ENCODE measurements at regions not wholly inside any gene's neighbourhood (a gene's known extent, or its start where the extent isn't known, plus 50 kb on each side); places are given as distances from the start of the nearest gene placed in this dataset.

DNA sequence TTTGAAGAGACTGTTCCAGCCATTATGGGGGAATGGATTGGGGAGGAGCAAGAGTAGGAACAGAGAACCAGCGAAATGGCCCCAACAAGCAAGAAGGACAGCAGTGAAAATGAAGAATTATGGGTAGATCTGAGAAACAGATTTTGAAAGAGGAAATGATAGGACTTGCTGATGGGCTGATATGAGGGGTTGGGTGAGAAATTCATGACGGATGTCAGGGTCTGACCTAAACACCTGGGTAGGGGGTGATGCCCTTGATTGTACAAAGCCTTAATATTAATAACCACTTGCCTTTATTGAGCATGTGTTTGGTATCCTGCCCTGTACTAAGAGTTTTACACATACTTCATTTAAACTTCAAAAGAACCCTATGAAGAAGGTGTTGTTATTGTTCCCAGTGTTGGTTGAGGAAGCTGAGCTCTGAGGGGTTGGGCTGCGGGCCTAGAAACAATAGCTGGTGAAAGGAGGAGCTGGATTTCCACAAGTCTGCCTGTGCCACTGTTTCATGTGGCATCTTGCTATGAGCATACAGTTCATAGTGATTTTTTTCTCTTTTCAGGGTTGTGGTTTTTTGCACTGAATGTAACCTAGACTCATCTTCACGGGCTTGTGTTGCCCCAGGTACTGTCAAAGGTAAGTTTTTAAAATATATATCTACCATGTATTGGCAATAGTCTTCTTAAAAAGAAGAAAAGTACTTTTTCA, 61.1 kb upstream of the TNRC6B start:
- H3K4me1 ChIP-seq (ENCODE audit: control insufficient read depth, insufficient read depth, low read length), result no peaks in the 10 kb centered on the region
- H3K27me3 ChIP-seq (ENCODE audit: control insufficient read depth, insufficient read depth, low read length), result no peaks in the 10 kb centered on the region
- H3K9me3 ChIP-seq (ENCODE audit: control insufficient read depth, low read depth, low read length), result no peaks in the 10 kb centered on the region
- no CpG with 5 or more reads among the region's 4 CpGs for WGBS (ENCODE audit: insufficient coverage, low lambda C conversion rate)
- no peak for DNase-seq
- no peak overlapping the region for H3K27ac ChIP-seq (ENCODE audit: low read length)
- no peak overlapping the region for H3K4me3 ChIP-seq (ENCODE audit: low read length)
- no peaks in the 10 kb centered on the region for H3K36me3 ChIP-seq (ENCODE audit: control insufficient read depth, insufficient read depth, low read length)

DNA sequence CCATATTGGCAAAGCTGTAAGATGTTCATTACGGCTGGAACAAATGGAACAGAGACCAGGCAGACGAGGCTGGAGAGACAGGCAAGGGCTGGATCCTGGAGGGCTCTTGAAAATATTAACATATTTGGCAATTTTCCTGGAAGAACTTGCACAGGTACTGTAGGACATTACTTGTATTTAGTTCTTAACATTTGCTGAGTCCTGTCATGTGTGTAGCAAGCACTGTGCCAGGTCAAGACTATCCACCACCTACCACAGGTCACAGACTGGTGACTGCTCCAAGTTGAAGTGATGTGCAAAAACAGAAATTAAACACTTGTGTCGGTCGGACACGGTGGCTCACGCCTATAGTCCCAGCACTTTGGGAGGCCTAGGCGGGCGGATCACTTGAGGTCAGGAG, 58.7 kb upstream of the TNRC6B start:
- 80% methylated on average over 1 of the region's 8 CpGs for WGBS (ENCODE audit: insufficient coverage, low lambda C conversion rate)
- Histone ChIP-seq H3K27ac (ENCODE audit: low read length) (no peak overlapping the region), H3K4me1 (ENCODE audit: control insufficient read depth, insufficient read depth, low read length) (no peaks in the 10 kb centered on the region), H3K36me3 (ENCODE audit: control insufficient read depth, insufficient read depth, low read length) (no peaks in the 10 kb centered on the region), H3K27me3 (ENCODE audit: control insufficient read depth, insufficient read depth, low read length) (no peaks in the 10 kb centered on the region), H3K9me3 (ENCODE audit: control insufficient read depth, low read depth, low read length) (no peaks in the 10 kb centered on the region), H3K4me3 (ENCODE audit: low read length) (no peak overlapping the region)
- DNase-seq, result no peak

- H3K36me3 ChIP-seq (ENCODE audit: control insufficient read depth, insufficient read depth, low read length), result peaks cover 2% of the 10 kb centered on the region
- no peak overlapping the region for H3K27ac ChIP-seq (ENCODE audit: low read length)
- no peaks in the 10 kb centered on the region for H3K4me1 ChIP-seq (ENCODE audit: control insufficient read depth, insufficient read depth, low read length)
- H3K9me3 ChIP-seq (ENCODE audit: control insufficient read depth, low read depth, low read length), result no peaks in the 10 kb centered on the region
- WGBS (ENCODE audit: insufficient coverage, low lambda C conversion rate), result 100% methylated on average over 1 of the region's 4 CpGs
- no peak overlapping the region for H3K4me3 ChIP-seq (ENCODE audit: low read length)
- DNase-seq, result no peak
- H3K27me3 ChIP-seq (ENCODE audit: control insufficient read depth, insufficient read depth, low read length), result no peaks in the 10 kb centered on the region
Observed at GRCh38 chr22:40120848-40121247, 56.9 kb upstream of the TNRC6B start.

GRCh38 chr22:40121461-40121860, 56.3 kb upstream of the TNRC6B start:
- H3K9me3 ChIP-seq (ENCODE audit: control insufficient read depth, low read depth, low read length), result no peaks in the 10 kb centered on the region
- WGBS (ENCODE audit: insufficient coverage, low lambda C conversion rate), result no CpG with 5 or more reads among the region's 6 CpGs
- H3K4me1 ChIP-seq (ENCODE audit: control insufficient read depth, insufficient read depth, low read length), result no peaks in the 10 kb centered on the region
- peak in 1 of 2 donors; percentile 19 for DNase-seq
- H3K36me3 ChIP-seq (ENCODE audit: control insufficient read depth, insufficient read depth, low read length), result peaks cover 2% of the 10 kb centered on the region
- H3K27ac ChIP-seq (ENCODE audit: low read length), result no peak overlapping the region
- no peaks in the 10 kb centered on the region for H3K27me3 ChIP-seq (ENCODE audit: control insufficient read depth, insufficient read depth, low read length)
- H3K4me3 ChIP-seq (ENCODE audit: low read length), result no peak overlapping the region

GRCh38 chr22:40122792-40123191, 54.9 kb upstream of the TNRC6B start:
- Histone ChIP-seq H3K4me3 (ENCODE audit: low read length) (no peak overlapping the region), H3K27me3 (ENCODE audit: control insufficient read depth, insufficient read depth, low read length) (no peaks in the 10 kb centered on the region), H3K4me1 (ENCODE audit: control insufficient read depth, insufficient read depth, low read length) (no peaks in the 10 kb centered on the region), H3K27ac (ENCODE audit: low read length) (no peak overlapping the region), H3K36me3 (ENCODE audit: control insufficient read depth, insufficient read depth, low read length) (peaks cover 5% of the 10 kb centered on the region), H3K9me3 (ENCODE audit: control insufficient read depth, low read depth, low read length) (no peaks in the 10 kb centered on the region)
- no CpG with 5 or more reads among the region's 5 CpGs for WGBS (ENCODE audit: insufficient coverage, low lambda C conversion rate)
- no peak for DNase-seq

DNA sequence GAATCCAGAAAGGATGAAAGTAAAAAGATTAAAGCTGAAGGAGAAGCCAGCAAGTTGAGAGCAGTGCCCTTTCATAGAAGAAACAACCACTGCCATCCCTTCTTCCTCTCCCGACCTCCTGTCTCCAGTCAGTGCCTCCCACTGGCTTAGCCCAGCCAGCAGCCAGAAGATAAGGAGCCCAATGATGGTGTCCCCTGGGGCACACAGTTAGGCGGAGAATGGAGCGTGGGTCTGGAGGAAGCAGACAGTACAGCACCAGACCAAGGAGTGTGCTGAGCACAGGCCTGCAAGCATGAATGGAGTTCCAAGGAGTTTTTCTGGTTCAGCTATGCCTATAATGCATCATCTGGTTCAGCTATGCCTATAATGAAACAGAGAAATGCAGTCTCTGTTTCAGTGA, 54.3 kb upstream of the TNRC6B start:
- no peak overlapping the region for H3K4me3 ChIP-seq (ENCODE audit: low read length)

More for the DNA sequence above, 54.3 kb upstream of the TNRC6B start:
- H3K27ac ChIP-seq (ENCODE audit: low read length), result no peak overlapping the region
- peaks cover 5% of the 10 kb centered on the region for H3K36me3 ChIP-seq (ENCODE audit: control insufficient read depth, insufficient read depth, low read length)
- no peak for DNase-seq
- H3K27me3 ChIP-seq (ENCODE audit: control insufficient read depth, insufficient read depth, low read length), result no peaks in the 10 kb centered on the region
- no peaks in the 10 kb centered on the region for H3K4me1 ChIP-seq (ENCODE audit: control insufficient read depth, insufficient read depth, low read length)
- no peaks in the 10 kb centered on the region for H3K9me3 ChIP-seq (ENCODE audit: control insufficient read depth, low read depth, low read length)
- WGBS (ENCODE audit: insufficient coverage, low lambda C conversion rate), result no CpG with 5 or more reads among the region's 3 CpGs
